ENCODE measurements at regions not wholly inside any gene's neighbourhood (a gene's known extent, or its start where the extent isn't known, plus 50 kb on each side); places are given as distances from the start of the nearest gene placed in this dataset.

GRCh38 chr2:147538821-147539220 is 306.0 kb upstream of the ACVR2A start:
- DNase-seq (no peak), ATAC-seq (no peak)
- Histone ChIP-seq H3K9me3 (no peaks in the 10 kb centered on the region), H3K36me3 (ENCODE audit: insufficient read depth in 1 of 2, low read depth in 1 of 2) (no peaks in the 10 kb centered on the region), H3K4me3 (no peak overlapping the region), H3K4me1 (no peaks in the 10 kb centered on the region), H3K27me3 (ENCODE audit: insufficient read depth in 3 of 3, low read length in 2 of 3) (no peaks in the 10 kb centered on the region), H3K27ac (no peak overlapping the region)
- WGBS, 3 donors, result 39 to 56% (median 49%) methylated on average over 3 of the region's 3 CpGs
- intact Hi-C loops (cut with DNase I), result no loop called here
- TF ChIP-seq CTCF (IDR thresholded peaks at IDR 0.05), result no peak

GRCh38 chr2:147538088-147538487 is 306.7 kb upstream of the ACVR2A start:
- Histone ChIP-seq H3K4me3 (no peak overlapping the region), H3K27ac (no peak overlapping the region), H3K4me1 (no peaks in the 10 kb centered on the region), H3K36me3 (ENCODE audit: insufficient read depth in 1 of 2, low read depth in 1 of 2) (no peaks in the 10 kb centered on the region), H3K9me3 (no peaks in the 10 kb centered on the region), H3K27me3 (ENCODE audit: insufficient read depth in 3 of 3, low read length in 2 of 3) (no peaks in the 10 kb centered on the region)
- intact Hi-C loops (cut with DNase I), result no loop called here
- WGBS, 3 donors, result 7 to 12% (median 9%) methylated on average over 1 of the region's 1 CpG
- ATAC-seq, result peak; percentile 48 to 70 (median 55)
- no peak for TF ChIP-seq CTCF (IDR thresholded peaks at IDR 0.05)
- DNase-seq, result no peak

- Histone ChIP-seq H3K9me3 (no peaks in the 10 kb centered on the region), H3K4me3 (no peak overlapping the region), H3K36me3 (ENCODE audit: insufficient read depth in 1 of 2, low read depth in 1 of 2) (no peaks in the 10 kb centered on the region), H3K4me1 (no peaks in the 10 kb centered on the region), H3K27me3 (ENCODE audit: insufficient read depth in 3 of 3, low read length in 2 of 3) (no peaks in the 10 kb centered on the region), H3K27ac (no peak overlapping the region)
- no peak for TF ChIP-seq CTCF (IDR thresholded peaks at IDR 0.05)
- intact Hi-C loops (cut with DNase I), result loop anchor here in 1 of 2 donors (2.0 kb wide), 1 partner anchor 42 kb away; no protein-coding TSS in a partner anchor
- no peak for DNase-seq
- WGBS, 3 donors, result 32 to 49% (median 38%) methylated on average over 3 of the region's 3 CpGs
- no peak for ATAC-seq
Observed at GRCh38 chr2:147531269-147531668, 313.6 kb upstream of the ACVR2A start.

- H3K4me3 ChIP-seq, result no peak overlapping the region
- H3K9me3 ChIP-seq, result no peaks in the 10 kb centered on the region
- H3K27ac ChIP-seq, result no peak overlapping the region
- no peak for TF ChIP-seq CTCF (IDR thresholded peaks at IDR 0.05)
- H3K36me3 ChIP-seq (ENCODE audit: insufficient read depth in 1 of 2, low read depth in 1 of 2), result no peaks in the 10 kb centered on the region
- H3K4me1 ChIP-seq, result no peaks in the 10 kb centered on the region
- DNase-seq, result no peak
- no peak for ATAC-seq
- WGBS, 3 donors, result 69 to 79% (median 72%) methylated on average over 3 of the region's 3 CpGs
- peaks cover 0 to 2% (median 0%) of the 10 kb centered on the region in 3 donors for H3K27me3 ChIP-seq (ENCODE audit: insufficient read depth in 3 of 3, low read length in 2 of 3)
- intact Hi-C loops (cut with DNase I), result loop anchor here in 1 of 2 donors (2.0 kb wide), 1 partner anchor 41 kb away; no protein-coding TSS in a partner anchor
Observed at GRCh38 chr2:147530033-147530432, 314.8 kb upstream of the ACVR2A start.

- no peak overlapping the region for H3K27ac ChIP-seq
- no peak for DNase-seq
- no peak for TF ChIP-seq CTCF (IDR thresholded peaks at IDR 0.05)
- H3K36me3 ChIP-seq (ENCODE audit: insufficient read depth in 1 of 2, low read depth in 1 of 2), result no peaks in the 10 kb centered on the region
- intact Hi-C loops (cut with DNase I), result no loop called here
- H3K27me3 ChIP-seq (ENCODE audit: insufficient read depth in 3 of 3, low read length in 2 of 3), result peaks cover 0 to 3% (median 0%) of the 10 kb centered on the region in 3 donors
- no peak for ATAC-seq
- no peaks in the 10 kb centered on the region for H3K9me3 ChIP-seq
- 49 to 59% (median 54%) methylated on average over 3 of the region's 3 CpGs for WGBS, 3 donors
- H3K4me3 ChIP-seq, result no peak overlapping the region
- no peaks in the 10 kb centered on the region for H3K4me1 ChIP-seq
Observed at GRCh38 chr2:147525819-147526489, 318.9 kb upstream of the ACVR2A start.

Measured in psoas muscle (tissue), 7 donors.